HUDEP-2 (cell line): ENCODE measurements at regions not wholly inside any gene's neighbourhood (a gene's known extent, or its start where the extent isn't known, plus 50 kb on each side); places are given as distances from the start of the nearest gene placed in this dataset.
"Not testable (repeated sequence)": the region's sequence is repeated elsewhere in the genome, so short reads cannot be mapped to it uniquely, and the experiment has no call there.

ENCODE experiments used
- DNase-seq, 76 experiments: peaks; one replicate each; lab custom pipeline; 2025; ENCODE audit not compliant: unreplicated experiment in 76 of 76; lab: John Stamatoyannopoulos, UW

GRCh38 chr18:67805261-67805660 lies 288.7 kb upstream of the DSEL start:
- DNase-seq, result no peak

GRCh38 chr18:67794521-67794920 lies 278.0 kb upstream of the DSEL start:
- peak in 19 of 76 experiments; percentile 7 to 83 (median 61) for DNase-seq

GRCh38 chr18:67790527-67790926 lies 274.0 kb upstream of the DSEL start:
- DNase-seq, result no peak

GRCh38 chr18:67789165-67789545 lies 272.6 kb upstream of the DSEL start:
- DNase-seq, result no peak

- no peak for DNase-seq
These were observed 272.0 kb upstream of the DSEL start for GRCh38 chr18:67788310-67789164.

GRCh38 chr18:67783196-67783946 lies 266.9 kb upstream of the DSEL start:
- DNase-seq, result peak in 8 of 76 experiments; percentile 1 to 48 (median 12)

- DNase-seq, result no peak
These were observed 261.5 kb upstream of the DSEL start for GRCh38 chr18:67778016-67778415.

- DNase-seq, result no peak
These were observed 260.4 kb upstream of the DSEL start for GRCh38 chr18:67776929-67777328.

GRCh38 chr18:67771271-67771670 lies 254.8 kb upstream of the DSEL start:
- no peak for DNase-seq

- DNase-seq, result no peak
These were observed 254.0 kb upstream of the DSEL start for GRCh38 chr18:67770520-67770919.

- no peak for DNase-seq
These were observed 250.4 kb upstream of the DSEL start for GRCh38 chr18:67766930-67767329.

- DNase-seq, result not testable (repeated sequence)
These were observed 235.7 kb upstream of the DSEL start for GRCh38 chr18:67752211-67752610.

GRCh38 chr18:67742954-67743353 lies 226.4 kb upstream of the DSEL start:
- DNase-seq, result no peak

GRCh38 chr18:67742525-67742924 lies 226.0 kb upstream of the DSEL start:
- no peak for DNase-seq

GRCh38 chr18:67735506-67735905 lies 219.0 kb upstream of the DSEL start:
- no peak for DNase-seq

- peak in 14 of 76 experiments; percentile 0 to 51 (median 11) for DNase-seq
These were observed 216.6 kb upstream of the DSEL start for GRCh38 chr18:67733088-67733487.

GRCh38 chr18:67731851-67732250 lies 215.3 kb upstream of the DSEL start:
- no peak for DNase-seq

- DNase-seq, result no peak
These were observed 214.4 kb upstream of the DSEL start for GRCh38 chr18:67730886-67731285.

GRCh38 chr18:67728364-67728763 lies 211.8 kb upstream of the DSEL start:
- no peak for DNase-seq

GRCh38 chr18:67726882-67727281 lies 210.4 kb upstream of the DSEL start:
- no peak for DNase-seq

GRCh38 chr18:67717800-67718199 lies 201.3 kb upstream of the DSEL start:
- no peak for DNase-seq

- DNase-seq, result no peak
These were observed 199.0 kb upstream of the DSEL start for GRCh38 chr18:67715567-67715966.
